Kidney epithelial cell (primary cell): ENCODE measurements at regions not wholly inside any gene's neighbourhood (a gene's known extent, or its start where the extent isn't known, plus 50 kb on each side); places are given as distances from the start of the nearest gene placed in this dataset.

Source experiments
- DNase-seq: peaks from one replicate; pipeline ENCODE4 v3.0.0-alpha.2; 2010; ENCODE audit warnings: low read depth
- H3K27me3 ChIP-seq: 2 replicates; pipeline ENCODE4 v1.6.0; 2011; ENCODE audit warnings: low read length; ENCODE audit not compliant: control insufficient read depth, insufficient read depth
- H3K36me3 ChIP-seq: 2 replicates; pipeline ENCODE4 v1.5.1; 2011; ENCODE audit warnings: low read length; ENCODE audit not compliant: control insufficient read depth, insufficient read depth
- H3K4me3 ChIP-seq: 2 replicates; pipeline ENCODE4 v1.5.1; 2011; ENCODE audit warnings: low read depth, mild to moderate bottlenecking, control low read depth, low read length
- TF ChIP-seq, protein P1 (sequence below): IDR thresholded peaks from 2 replicates; pipeline ENCODE4 v1.5.1; 2011; ENCODE audit warnings: mild to moderate bottlenecking, moderate library complexity, low read length, control low read depth, inconsistent platforms; ENCODE audit not compliant: insufficient read depth, poor library complexity, severe bottlenecking

DNA sequence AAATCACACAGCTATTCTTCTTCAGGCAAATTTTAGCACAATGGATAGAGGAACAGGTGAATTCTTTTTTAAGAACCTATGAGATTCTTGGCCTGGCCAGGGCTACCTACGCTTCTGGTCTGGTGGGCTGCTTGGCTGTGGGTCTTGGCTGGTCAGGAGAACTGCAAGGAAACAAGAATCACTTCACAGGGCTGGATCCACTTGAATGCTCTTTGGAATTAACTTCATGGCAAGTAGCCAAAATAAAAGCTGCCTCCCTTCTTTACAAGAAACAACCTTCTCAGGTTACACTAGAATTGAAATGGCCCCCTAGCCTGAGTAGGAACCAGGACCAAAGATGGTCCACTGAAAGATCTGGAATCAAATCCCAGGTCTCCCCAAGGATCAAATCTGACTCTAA lies 519.1 kb downstream of the IQCM start:
- Histone ChIP-seq H3K27me3 (no peaks in the 10 kb centered on the region), H3K36me3 (no peaks in the 10 kb centered on the region), H3K4me3 (no peak overlapping the region)
- TF ChIP-seq, protein P1, sequence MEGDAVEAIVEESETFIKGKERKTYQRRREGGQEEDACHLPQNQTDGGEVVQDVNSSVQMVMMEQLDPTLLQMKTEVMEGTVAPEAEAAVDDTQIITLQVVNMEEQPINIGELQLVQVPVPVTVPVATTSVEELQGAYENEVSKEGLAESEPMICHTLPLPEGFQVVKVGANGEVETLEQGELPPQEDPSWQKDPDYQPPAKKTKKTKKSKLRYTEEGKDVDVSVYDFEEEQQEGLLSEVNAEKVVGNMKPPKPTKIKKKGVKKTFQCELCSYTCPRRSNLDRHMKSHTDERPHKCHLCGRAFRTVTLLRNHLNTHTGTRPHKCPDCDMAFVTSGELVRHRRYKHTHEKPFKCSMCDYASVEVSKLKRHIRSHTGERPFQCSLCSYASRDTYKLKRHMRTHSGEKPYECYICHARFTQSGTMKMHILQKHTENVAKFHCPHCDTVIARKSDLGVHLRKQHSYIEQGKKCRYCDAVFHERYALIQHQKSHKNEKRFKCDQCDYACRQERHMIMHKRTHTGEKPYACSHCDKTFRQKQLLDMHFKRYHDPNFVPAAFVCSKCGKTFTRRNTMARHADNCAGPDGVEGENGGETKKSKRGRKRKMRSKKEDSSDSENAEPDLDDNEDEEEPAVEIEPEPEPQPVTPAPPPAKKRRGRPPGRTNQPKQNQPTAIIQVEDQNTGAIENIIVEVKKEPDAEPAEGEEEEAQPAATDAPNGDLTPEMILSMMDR = no peak
- DNase-seq = peak; percentile 57

DNA sequence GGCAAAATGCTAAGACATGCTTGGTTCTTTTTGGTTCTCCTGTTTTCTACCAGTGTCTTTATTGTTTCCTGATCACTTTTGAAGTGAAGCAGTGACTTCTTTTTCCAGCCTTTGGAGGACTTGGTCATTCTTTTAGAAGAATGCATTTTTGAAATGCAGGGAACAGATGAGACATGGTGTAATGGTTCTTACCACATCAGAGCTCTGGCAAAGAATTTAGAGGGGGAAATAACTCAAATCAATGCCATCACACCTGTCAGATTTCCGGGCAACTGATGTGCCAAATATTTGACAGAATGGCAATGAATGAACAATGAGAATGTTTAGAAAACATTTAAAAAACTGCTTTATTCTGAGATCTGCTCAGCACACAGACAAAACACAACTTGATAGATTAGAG lies 519.6 kb downstream of the IQCM start:
- no peaks in the 10 kb centered on the region for H3K36me3 ChIP-seq
- no peak overlapping the region for H3K4me3 ChIP-seq
- TF ChIP-seq, protein P1 = no peak
- no peak for DNase-seq
- no peaks in the 10 kb centered on the region for H3K27me3 ChIP-seq

DNA sequence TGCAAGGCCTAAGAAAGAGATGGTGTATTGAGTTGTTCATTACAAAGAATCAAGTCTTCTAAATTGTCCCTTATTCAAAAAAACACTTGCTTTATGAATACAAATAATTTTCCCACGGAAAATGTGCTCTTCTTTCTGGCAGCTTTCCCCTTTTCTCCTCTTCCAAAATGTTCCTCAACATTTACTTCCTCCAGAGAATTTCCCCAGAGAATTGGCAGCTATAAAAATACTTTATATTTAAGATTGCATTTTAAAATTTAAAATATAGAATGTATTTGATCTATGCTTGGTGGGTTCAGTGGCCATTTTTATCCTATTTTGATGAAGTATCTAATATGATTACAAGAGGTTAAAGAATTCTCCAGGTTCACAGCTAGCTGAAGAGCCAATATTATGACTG lies 521.0 kb downstream of the IQCM start:
- TF ChIP-seq, protein P1 = no peak
- no peak for DNase-seq
- no peak overlapping the region for H3K4me3 ChIP-seq
- no peaks in the 10 kb centered on the region for H3K27me3 ChIP-seq
- no peaks in the 10 kb centered on the region for H3K36me3 ChIP-seq

DNA sequence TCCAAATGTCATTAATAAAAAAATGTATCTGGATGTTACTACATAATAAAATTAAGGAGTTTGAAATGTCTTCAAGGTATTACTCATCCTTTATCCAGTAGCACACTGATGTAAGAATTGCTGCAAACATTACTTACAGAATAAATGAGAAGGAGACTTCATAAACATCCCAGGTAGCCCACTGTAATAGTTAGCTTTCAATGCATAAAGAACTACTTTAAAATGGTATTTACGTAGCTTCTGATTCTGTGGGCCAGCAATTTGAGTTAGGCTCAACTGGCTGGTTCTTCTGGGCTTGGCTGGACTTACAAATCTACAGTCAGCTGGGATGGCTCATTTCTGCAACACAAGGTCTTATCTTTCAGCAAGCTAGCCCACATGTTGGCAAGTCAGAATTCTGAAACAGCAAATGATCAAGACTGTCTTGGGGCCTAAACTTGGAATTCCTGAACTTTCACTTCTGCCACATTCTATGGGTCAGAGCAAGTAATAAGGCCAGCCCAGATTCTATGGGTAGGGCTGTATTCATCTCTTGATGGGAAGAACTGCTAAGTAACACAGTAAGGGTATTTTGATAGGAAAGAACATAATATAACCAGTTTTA lies 522.5 kb downstream of the IQCM start:
- TF ChIP-seq, protein P1 = no peak
- no peaks in the 10 kb centered on the region for H3K36me3 ChIP-seq
- no peak for DNase-seq
- H3K27me3 ChIP-seq = no peaks in the 10 kb centered on the region
- no peak overlapping the region for H3K4me3 ChIP-seq

DNA sequence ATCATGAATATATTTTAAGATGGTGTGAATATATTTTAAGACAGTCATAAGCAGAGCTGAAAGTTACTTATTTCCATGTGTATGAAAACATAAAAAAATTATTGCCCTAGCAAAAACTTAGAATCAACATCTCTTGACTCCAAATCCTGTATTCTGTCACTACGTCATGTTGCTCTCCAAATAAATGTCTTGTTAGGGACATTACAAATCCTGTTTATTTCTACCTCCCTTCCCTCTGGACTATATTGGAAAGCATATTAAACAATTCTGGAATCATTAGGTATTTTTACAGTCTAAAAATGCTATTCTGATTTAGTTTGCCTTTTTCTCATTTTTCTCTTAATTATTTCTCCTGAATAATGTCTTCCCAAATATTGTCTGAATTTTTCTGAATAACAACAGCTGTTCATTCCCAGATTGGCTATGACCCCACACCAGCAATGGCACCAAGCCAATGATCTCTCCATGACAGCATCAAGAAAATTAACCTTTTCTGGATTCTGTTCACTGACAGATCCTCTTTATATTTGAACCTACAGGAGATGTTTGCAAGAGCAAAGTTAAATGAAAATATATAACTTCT lies 523.1 kb downstream of the IQCM start:
- TF ChIP-seq, protein P1 = no peak
- Histone ChIP-seq H3K27me3 (no peaks in the 10 kb centered on the region), H3K4me3 (no peak overlapping the region), H3K36me3 (no peaks in the 10 kb centered on the region)
- DNase-seq = no peak

DNA sequence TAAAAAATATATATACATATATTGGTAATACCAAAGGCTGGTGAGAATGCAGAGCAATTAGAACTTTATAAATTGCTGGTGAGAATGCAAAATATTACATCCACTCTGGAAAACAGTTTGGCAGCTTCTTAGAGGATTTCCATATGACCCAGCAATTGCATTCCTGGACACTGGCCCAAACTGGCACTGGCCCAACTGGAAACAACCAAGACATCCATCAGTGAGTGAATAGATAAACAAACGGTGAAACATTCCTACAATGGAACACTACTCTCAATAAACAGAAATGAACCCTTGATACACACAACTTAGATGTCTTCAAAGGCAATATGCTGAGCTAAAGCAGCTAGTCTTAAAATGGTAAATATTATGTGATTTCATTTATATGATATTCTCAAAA lies 524.2 kb downstream of the IQCM start:
- Histone ChIP-seq H3K4me3 (no peak overlapping the region), H3K27me3 (no peaks in the 10 kb centered on the region), H3K36me3 (no peaks in the 10 kb centered on the region)
- DNase-seq = no peak
- TF ChIP-seq, protein P1 = no peak
